ENCODE measurements at regions not wholly inside any gene's neighbourhood (a gene's known extent, or its start where the extent isn't known, plus 50 kb on each side); places are given as distances from the start of the nearest gene placed in this dataset.

DNA sequence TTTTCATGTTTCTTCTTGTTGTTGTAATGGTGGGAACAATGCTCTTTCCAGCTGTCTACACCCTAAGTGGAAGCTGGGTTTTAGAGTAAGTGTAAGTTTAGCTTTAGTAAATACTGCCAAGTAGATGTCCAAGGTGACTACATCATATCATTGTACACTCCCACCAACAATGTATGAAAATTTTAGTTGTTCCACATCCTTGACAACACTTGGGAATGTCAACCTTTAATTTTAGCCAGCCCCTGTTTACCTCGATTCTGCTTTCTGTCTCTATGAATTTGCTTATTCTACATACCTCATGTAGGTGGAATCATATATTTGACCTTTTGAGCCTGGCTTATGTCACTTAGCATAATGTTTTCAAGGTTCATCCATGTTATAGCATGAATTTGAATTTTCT lies 93.0 kb downstream of the MTPAP start:
- DNase-seq: no peak

DNA sequence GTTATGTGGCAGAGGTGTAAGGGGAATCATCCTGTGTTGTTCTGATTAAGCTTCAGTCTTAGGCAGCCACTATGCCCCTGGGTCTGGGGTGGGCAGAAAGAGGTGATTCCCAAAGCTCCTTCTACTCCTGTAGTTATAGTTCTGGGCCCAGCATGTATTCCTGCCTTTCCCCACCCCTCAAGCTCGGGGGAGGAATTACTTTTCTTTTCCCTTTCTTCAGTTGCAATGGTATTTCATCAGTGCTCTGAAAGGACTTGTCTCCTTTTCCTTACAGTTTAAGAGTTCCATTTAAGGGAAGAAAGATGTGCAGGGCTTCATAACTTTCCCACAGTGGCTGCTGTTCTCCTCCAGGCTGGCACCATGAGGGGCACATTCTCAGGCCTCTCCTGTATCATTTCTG lies 94.2 kb downstream of the MTPAP start:
- no peak for DNase-seq

DNA sequence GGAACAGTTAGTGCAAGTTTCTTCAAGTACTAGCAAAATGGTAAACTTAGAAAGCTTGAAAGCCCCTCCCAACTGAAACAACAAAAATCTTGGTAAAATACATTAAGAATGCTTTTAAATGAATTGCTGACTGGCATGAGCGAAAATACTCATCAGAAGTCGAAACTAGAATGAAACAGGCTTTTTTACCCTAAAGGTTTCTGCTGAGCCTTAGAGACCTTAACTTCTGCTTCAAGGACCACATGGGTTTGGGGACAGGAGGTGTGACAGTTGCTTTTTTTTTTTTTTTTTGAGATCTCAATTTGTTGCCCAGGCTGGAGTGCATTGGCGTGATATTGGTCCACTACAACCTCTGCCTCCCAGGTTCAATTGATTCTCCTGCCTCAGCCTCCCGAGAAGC lies 100.3 kb downstream of the MTPAP start:
- no peak for DNase-seq

DNA sequence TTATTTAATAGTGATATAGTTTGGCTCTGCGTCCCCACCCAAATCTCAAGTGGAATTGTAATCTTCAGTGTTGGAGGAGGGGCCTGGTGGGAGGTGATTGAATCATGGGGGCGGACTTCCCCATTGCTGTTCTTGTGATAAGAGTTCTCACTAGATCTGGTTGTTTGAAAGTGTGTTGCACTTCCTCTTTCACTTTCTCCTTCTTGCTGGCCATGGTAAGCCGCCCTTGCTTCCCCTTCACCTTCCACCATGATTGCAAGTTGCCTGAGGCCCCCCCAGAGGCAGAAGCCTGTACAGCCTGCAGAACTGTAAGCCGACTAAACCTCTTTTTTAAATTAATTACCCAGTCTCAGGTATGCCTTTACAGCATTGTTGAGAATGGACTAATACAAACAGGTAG lies 101.4 kb downstream of the MTPAP start:
- peak in 1 of 5 donors; percentile 8 for DNase-seq

DNA sequence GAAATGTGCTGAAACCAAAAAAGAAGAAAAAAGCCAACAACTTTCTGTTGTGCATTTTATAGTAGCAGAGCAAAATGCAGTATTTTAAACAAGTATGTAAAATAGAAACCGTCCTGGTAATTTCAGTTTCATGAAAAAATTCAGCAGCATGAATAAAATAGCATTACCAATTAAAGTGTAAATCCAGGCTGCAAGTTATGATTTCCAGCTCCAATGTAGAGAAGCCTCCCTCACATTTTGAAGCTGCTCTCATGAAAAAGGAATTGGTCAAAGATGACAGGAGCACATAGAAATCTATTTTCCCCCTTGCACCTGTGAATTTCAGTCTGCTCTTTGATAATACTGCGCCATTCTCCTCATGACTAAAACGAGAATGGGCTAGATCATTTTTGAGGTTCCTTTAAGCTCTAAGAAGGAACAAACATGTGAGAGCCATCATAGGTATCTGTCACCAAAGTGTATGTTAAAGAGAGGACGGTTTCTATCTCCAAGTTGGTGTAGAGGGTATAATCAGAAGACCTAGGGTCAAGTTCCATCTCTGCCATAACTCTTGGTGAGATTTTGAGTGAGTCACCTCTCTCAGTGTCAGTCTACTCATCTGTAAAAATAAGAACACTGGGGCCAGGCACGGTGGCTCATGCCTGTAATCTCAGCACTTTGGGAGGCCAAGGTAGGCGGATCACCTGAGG lies 107.5 kb downstream of the MTPAP start:
- no peak for DNase-seq

DNA sequence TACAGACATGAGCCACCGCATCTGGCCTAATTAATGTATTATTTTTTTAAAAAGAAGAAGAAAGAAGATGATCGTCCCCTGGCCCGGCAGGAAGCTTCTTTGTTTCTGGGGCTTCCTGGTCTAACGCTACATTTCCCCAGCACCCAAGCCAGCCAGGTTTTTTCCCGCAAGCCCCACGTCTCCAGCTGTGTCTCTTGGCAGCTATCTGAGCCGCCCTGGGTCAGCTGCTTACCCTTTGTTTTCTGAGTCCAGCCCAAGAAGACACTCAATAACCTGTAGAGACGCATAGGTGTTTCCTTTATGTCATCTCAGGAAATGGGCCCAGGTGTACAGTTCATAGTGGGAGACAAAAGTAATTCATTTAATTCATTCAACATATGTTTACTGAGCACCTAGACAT lies 110.2 kb downstream of the MTPAP start:
- no peak for DNase-seq

DNA sequence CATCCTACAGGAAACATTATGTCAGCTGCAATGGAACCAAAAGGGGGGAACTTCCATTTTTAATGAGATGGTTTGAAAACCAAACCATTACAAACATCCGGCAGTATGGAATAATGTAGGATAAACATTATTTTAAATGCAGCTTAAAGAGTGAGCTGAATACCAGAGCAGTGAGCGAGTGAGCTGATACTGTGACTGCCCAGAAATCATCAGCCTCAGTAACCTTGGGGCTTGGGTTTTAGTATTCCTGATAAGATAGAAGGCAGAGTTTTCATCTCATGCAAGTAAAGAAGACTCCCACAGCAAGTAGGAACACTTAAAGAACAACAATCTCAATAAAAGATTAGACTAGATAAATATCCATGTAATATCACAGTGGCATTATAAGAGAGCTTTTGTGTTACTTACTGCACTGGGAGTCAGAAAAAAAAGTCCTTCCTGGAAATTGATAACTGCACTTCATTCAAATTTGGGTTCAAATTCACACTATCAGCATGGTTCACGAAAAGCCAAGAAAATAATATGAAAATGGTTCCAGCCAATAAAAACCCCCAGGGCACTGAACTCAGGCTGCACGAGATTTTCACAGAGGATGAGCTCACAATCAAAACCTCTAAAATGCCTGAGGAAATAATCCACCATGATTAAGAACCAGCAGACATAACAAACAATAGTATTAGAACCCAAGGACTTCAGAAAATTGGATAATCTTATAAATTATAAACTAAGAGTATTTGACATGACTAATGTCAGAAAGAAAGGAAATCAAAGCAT lies 115.7 kb downstream of the MTPAP start:
- no peak for DNase-seq

DNA sequence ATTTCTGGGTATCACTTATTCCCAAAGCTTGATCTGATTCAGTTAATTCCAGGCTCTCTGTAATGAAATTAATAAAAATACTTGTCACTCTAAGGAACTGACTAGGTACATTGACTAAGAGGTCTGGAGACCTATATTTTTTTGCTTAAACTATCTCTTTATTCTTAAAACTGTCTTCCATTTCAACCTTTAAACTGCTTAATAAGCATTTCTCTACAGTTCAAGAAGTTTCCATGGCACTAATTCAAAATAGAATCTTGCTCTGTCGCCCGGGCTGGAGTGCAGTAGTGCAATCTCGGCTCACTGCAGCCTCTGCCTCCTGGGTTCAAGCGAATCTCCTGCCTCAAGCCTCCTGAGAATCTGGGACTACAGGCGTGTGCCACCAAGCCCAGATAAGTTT lies 117.4 kb downstream of the MTPAP start:
- no peak for DNase-seq

DNA sequence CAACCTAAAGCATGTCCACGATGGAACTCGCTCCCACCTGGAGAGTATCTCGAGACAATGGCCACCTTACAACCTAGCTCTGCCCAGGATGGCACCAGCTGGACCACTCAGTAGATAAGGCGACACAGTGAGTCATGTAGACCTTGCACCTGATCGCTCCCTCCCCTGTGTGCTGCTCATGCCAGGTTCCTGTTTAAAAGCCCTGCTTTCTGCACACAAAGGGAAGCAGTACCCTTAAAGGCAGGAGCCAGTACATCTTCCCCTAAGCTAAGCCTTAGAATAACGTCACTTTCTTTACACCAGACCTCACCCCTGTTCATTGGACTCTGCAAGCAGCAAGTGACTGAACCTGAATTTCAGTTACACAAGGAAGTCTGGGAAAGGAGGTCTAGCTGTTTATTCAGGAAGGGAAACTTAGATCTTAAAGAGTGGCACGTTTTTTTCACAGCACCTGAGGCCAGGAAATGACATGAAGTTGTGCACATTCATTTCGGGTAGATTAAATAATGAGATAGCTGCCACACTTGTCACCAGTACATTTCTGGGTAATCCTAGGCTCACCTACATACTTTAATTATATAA lies 117.9 kb downstream of the MTPAP start:
- peak in 1 of 5 donors; percentile 52 for DNase-seq

DNA sequence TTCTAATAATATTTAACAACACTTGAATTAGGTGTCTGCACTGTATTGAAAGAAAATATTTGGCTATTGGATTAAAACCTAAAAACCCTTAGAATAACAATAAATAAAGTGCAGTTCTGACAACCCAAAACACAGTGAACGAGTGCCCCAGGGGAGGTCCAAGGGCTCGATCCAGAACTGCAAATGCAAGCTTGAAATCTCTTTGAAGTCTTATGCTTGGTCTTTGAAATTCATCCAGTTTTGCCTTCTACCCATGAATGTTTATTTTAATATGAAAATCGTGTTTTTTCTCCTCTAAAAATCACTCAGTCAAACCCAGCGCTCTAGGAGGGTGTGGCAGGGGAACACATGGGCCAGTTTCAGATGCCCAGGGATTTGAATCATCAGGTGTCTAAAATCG lies 119.5 kb downstream of the MTPAP start:
- DNase-seq: no peak

DNA sequence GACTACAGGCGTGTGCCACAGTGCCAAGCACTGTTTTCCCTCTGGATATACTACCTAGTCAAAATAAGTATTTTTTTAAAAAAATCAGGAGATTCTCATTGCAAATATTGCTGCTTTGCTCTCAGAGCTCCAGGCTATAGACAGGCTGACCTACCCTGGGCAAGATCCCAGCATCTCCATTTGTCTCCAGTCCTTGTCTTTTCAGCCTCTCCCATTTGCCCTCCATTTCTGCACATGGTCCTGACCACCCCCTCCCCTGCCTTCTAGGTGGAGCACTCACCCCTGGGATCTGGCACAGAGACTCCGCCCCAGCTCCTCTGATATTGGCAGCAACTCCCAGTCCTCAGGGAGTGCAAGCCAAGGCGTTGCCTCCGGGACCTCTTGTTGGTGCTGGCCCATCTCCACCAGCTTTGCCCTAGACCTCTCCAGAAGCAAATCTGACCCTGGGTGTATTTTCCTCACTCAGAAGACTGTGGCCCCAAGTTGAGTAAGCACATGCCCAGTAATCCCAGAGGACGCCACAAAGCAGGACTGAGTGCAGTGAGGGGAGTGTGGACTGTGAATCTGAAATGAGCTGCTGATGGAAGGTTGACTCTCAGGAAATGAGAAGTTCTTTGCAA lies 120.6 kb downstream of the MTPAP start:
- DNase-seq: no peak

DNA sequence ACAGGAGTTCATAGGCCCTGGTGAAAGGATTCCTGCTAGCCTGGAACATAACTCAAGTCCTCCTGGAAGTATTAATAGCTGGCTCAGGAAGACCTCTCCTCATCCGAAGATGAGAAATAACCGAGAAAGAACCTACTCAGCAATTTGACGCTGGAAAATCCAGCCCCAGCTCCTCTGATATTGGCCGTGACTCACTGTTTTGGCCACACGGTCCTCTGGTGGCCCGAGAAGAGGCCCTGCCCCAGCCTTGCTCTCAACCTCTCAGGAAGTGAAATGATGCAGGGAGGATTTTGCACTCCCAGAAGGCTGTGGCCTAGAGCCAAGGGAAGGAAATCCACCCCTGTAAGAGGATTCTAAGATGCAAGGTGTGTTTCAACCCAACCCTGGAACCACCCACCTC lies 121.6 kb downstream of the MTPAP start:
- no peak for DNase-seq

DNA sequence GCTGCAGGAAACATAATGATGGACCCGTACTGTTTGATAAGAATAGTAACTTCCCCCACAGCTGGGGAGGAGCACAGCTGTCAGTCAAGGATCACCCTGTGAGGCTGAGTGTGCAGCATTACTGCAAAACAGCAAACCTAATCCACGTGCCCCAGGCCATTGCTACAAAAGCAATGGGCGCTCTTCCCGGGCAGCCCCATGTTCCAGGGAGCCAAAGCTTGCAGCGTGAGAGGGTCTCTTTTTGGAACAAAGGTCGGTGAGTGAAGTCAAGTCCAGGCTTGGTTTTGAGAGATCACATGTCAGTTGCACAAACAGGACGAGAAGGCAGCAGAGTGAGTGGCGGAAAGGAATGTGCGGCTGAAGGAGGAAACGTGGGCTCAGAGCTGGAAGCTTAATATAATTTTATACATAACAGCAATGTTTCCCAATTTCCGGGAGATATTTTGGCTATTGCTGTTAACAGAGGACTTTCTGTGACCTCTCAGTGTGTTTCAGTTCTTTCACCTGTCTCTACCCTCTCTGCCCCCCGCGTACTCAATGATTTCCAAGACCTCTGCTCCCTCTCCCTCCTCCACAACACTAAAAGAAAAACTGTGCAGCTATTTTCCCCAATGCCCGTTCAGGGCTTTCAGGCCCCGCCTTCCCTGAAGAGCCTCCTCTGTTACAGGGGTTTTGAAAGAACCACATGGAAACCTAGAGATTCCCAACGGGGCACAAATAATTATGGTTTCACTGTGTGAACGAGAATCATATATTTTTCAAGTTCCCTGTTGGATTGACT lies 128.9 kb downstream of the MTPAP start:
- DNase-seq: no peak

DNA sequence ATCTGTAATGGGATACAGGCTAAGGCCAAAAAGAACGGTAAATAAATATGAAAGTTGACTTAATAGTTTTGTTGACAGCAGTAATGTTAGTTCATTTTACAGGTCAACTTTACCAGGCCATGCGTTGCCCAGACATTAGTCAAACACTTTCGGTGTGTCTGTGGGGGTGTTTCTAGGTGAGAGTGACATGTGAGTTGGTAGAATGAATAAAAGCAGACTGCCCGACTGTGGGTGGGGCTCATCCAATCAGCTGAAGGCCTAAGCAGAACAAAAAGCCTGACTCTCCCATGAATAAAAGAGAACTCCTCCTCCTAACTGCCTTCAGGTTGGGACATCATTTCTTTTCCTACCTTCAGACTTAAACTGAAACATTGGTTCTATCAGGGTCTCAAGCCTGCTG lies 132.3 kb downstream of the MTPAP start:
- DNase-seq: no peak

DNA sequence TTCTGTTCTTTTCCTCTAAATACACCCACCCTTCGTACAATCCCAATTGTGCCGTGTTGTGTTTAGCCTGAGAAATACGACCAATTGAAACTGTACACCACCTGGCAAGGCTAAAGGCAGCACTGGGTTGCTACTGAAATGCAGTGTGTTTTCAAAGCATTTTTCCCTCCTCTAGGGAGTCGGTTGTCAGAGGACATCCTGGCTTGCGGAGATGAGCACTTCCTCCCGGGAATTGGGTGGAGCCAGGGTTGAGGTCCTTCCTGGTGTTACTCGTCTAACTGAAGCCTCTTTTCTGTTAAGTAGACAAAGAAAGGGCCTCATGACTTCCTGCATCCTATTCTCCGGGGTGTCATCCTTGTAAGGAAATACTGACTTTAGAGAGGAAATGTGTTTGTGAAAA lies 133.5 kb downstream of the MTPAP start:
- no peak for DNase-seq

DNA sequence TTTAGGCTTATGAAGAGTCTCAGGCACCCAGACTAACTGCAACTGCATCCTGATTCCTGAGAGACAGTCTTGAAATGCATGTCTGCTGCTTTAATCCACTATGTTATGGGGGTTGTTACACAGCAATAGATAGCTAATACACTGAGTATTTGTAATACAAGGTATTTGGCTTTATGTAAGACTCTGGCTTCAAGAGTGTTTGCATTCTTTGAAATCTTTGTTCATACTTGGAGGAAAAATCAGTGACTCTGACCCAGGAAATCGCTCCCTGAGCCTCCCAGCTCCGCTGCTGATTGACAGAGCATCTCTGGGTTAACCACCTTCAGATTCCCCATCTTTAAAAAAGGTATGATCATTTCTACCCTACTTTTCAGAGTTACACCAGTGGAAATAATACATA lies 133.9 kb downstream of the MTPAP start:
- no peak for DNase-seq

DNA sequence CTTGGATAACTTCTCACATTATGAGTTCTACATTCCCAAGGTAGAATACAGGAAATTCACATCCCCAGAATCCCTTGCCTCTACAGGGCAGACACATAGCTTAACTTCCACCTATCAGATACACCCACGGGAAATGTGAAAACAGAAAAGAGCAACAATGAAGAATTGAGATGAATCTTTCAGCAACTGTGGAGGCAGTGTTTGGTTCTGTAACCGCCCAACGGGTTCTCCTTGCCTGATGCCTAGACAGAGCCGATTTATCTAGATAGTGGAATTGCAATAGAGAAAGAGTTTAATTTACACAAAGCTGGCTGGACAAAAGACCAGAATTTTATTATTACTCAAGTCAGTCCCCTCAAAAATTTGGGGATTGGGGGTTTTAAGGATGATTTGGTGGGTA lies 138.8 kb downstream of the MTPAP start:
- DNase-seq: no peak

DNA sequence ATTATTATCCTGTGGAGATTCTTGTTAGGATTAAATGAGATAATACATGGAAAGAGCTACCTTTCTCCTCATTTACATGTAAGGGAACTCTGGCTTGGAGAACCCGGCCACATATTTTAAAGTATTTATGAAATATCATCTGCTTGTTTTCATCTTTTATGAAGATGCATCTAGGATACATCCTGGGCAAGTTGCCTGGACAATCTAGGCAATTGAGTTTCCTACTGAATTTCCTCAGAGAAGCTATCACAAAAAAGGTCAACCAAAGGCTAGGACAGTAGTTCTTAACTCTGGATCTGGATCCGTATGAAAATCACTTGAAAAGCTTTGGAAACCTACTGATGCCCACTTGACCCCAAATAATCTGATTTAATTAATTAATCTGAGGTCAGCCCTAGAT lies 140.7 kb downstream of the MTPAP start:
- no peak for DNase-seq

DNA sequence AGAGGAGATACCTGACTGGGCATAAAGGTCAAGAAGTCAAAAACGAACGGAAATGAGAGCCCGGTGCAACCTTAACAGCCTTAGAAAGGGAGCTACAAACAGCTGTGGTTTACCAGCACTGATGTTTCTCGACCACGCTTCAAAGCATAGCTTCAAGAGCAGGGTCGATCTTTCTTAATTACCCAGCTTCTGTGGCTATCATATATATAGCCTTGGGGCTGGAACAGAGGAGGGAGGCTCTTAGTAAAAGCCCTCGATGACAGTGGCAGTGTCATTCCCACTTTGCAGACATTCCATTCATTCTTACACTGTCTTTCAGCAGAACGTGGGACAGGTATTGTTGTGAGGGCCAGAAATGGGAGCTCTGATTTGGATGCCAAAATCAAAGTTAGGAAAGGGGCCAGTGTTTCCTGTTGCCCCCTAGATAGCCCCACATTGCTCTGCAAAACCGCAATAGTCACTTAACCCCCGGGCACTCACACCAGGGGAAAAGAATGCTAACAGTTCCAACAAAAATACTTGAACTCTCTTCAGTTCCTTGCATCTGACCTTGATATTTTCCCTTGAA lies 141.5 kb downstream of the MTPAP start:
- DNase-seq: no peak

DNA sequence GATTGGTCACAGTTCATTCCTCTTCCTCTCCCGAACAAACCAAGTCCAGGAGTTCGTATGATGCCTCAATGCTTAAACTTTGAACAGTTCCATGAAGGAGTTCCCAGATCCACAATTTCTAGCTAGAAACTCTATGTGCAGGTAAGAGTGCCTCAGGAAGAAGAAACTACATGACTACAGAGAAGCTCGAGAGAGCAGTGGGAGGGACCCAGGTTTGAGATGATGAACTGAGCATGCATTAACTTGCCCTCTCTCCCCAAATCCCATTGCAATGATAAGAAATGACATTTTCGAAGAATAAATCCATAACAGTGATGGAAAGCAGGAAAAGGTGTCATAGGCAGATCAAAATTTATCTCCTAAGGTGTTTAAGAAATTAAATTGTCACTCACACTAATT lies 140.6 kb upstream of the JCAD start:
- DNase-seq: no peak

DNA sequence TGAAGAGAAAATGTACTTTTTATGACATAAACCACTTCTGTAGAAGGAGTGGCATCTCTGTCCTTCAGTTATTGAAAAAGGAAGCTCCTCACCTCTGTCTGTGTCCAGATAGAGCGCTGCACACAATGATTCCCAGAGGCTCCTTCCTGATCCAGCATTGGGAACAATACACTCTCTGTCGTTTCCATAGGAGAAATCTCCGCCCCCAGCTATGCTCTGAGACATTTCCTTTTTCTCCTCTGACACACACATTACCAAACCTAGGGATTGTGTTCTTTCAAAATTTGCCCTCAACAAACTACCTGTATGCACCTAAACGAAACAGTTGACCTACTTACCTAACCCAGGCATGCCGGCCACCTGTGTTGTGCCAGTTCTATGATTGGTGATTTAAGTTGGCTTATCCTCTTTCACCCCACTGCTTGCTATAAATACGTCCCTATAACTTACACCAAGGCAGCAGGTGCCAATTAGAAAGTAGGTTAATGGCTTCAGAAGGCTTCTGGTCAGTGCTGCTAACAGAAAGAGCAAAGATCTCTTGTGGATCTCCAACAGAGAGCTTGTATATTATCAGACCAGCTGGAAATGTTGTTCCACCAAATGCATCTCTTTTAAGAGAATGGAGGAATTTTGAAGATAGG lies 140.1 kb upstream of the JCAD start:
- DNase-seq: no peak

DNA sequence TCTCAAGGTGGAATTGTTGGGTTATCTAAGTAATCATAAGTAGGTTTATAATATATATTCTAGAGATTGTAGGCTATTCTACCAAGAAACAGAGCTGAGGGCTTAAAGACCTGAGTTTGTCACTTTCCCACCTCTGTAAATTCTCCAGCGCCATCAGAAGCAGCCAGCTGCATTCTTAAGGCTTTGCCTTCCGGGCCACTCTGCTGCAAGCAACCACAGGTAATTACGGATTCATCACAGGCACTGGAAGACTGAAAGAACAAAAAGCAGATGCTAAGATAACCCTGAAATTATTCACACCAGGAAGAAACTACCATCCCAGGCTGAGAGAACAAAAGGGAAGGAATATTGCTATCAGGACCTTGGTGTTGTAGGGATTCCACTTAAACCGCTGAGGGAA lies 137.8 kb upstream of the JCAD start:
- no peak for DNase-seq

Data from T-helper 1 cell (primary cell).